ENCODE measurements at regions not wholly inside any gene's neighbourhood (a gene's known extent, or its start where the extent isn't known, plus 50 kb on each side); places are given as distances from the start of the nearest gene placed in this dataset.
"Not testable (repeated sequence)": the region's sequence is repeated elsewhere in the genome, so short reads cannot be mapped to it uniquely, and the experiment has no call there.

GRCh38 chr4:95779447-95779846, 60.4 kb upstream of the PDHA2 start:
- Mint-ChIP-seq H3K27ac (no peak overlapping the region), H3K4me3 (no peak overlapping the region), H3K36me3 (no peaks in the 10 kb centered on the region), H3K27me3 (no peaks in the 10 kb centered on the region), H3K9me3 (peaks cover 6% of the 10 kb centered on the region), H3K4me1 (ENCODE audit: low read depth in 2 of 2) (no peaks in the 10 kb centered on the region)
- DNase-seq (ENCODE audit: low spot score) (no peak), ATAC-seq (no peak)

GRCh38 chr4:95778666-95779065, 61.2 kb upstream of the PDHA2 start:
- Mint-ChIP-seq H3K4me1 (ENCODE audit: low read depth in 2 of 2) (no peaks in the 10 kb centered on the region), H3K27ac (no peak overlapping the region)
- no peak for ATAC-seq

GRCh38 chr4:95770605-95771004, 69.3 kb upstream of the PDHA2 start:
- ATAC-seq; H3K27ac Mint-ChIP-seq; H3K4me3 Mint-ChIP-seq; H3K9me3 Mint-ChIP-seq; H3K27me3 Mint-ChIP-seq; H3K4me1 Mint-ChIP-seq (ENCODE audit: low read depth in 2 of 2); H3K36me3 Mint-ChIP-seq; DNase-seq (ENCODE audit: low spot score): not testable (repeated sequence)

More at GRCh38 chr4:95778666-95779065, 61.2 kb upstream of the PDHA2 start:
- H3K4me3 Mint-ChIP-seq = no peak overlapping the region
- DNase-seq (ENCODE audit: low spot score) = no peak
- no peaks in the 10 kb centered on the region for H3K36me3 Mint-ChIP-seq
- H3K27me3 Mint-ChIP-seq = no peaks in the 10 kb centered on the region
- peaks cover 6% of the 10 kb centered on the region for H3K9me3 Mint-ChIP-seq

- Mint-ChIP-seq H3K9me3 (peaks cover 9% of the 10 kb centered on the region), H3K27me3 (no peaks in the 10 kb centered on the region), H3K36me3 (peaks cover 6% of the 10 kb centered on the region), H3K27ac (no peak overlapping the region), H3K4me1 (ENCODE audit: low read depth in 2 of 2) (no peaks in the 10 kb centered on the region), H3K4me3 (no peak overlapping the region)
- no peak for ATAC-seq
- no peak for DNase-seq (ENCODE audit: low spot score)
Measured at GRCh38 chr4:95764961-95765360, 74.9 kb upstream of the PDHA2 start.

- Mint-ChIP-seq H3K27me3 (no peaks in the 10 kb centered on the region), H3K9me3 (peaks cover 9% of the 10 kb centered on the region), H3K36me3 (peaks cover 6% of the 10 kb centered on the region), H3K27ac (no peak overlapping the region), H3K4me3 (no peak overlapping the region), H3K4me1 (ENCODE audit: low read depth in 2 of 2) (peaks cover 0 to 2% of the 10 kb centered on the region in 2 donors)
- ATAC-seq (no peak), DNase-seq (ENCODE audit: low spot score) (no peak)
Measured at GRCh38 chr4:95761871-95762270, 78.0 kb upstream of the PDHA2 start.

- Mint-ChIP-seq H3K4me1 (ENCODE audit: low read depth in 2 of 2) (peaks cover 0 to 2% of the 10 kb centered on the region in 2 donors), H3K4me3 (no peak overlapping the region), H3K27ac (no peak overlapping the region), H3K9me3 (peaks cover 9% of the 10 kb centered on the region), H3K36me3 (peaks cover 6% of the 10 kb centered on the region), H3K27me3 (no peaks in the 10 kb centered on the region)
- DNase-seq (ENCODE audit: low spot score) (no peak), ATAC-seq (no peak)
Measured at GRCh38 chr4:95761426-95761825, 78.5 kb upstream of the PDHA2 start.

- not testable (repeated sequence) for H3K4me3 Mint-ChIP-seq; H3K27me3 Mint-ChIP-seq; H3K36me3 Mint-ChIP-seq; H3K27ac Mint-ChIP-seq; ATAC-seq; H3K9me3 Mint-ChIP-seq; H3K4me1 Mint-ChIP-seq (ENCODE audit: low read depth in 2 of 2); DNase-seq (ENCODE audit: low spot score)
Measured at GRCh38 chr4:95760646-95761045, 79.2 kb upstream of the PDHA2 start.

- no peak overlapping the region for H3K4me3 Mint-ChIP-seq
- peaks cover 5% of the 10 kb centered on the region for H3K9me3 Mint-ChIP-seq
- peaks cover 5% of the 10 kb centered on the region for H3K36me3 Mint-ChIP-seq
- H3K4me1 Mint-ChIP-seq (ENCODE audit: low read depth in 2 of 2) = peaks cover 0 to 2% of the 10 kb centered on the region in 2 donors
- ATAC-seq (no peak), DNase-seq (ENCODE audit: low spot score) (no peak)
- no peaks in the 10 kb centered on the region for H3K27me3 Mint-ChIP-seq
- H3K27ac Mint-ChIP-seq = peak overlapping the region in 1 of 2 donors; percentile 31
Measured at GRCh38 chr4:95758001-95758400, 81.9 kb upstream of the PDHA2 start.

GRCh38 chr4:95754667-95755066, 85.2 kb upstream of the PDHA2 start:
- no peak overlapping the region for H3K27ac Mint-ChIP-seq
- DNase-seq (ENCODE audit: low spot score) (no peak), ATAC-seq (no peak)
- H3K4me3 Mint-ChIP-seq = no peak overlapping the region
- H3K36me3 Mint-ChIP-seq = peaks cover 7% of the 10 kb centered on the region
- H3K4me1 Mint-ChIP-seq (ENCODE audit: low read depth in 2 of 2) = peaks cover 0 to 2% of the 10 kb centered on the region in 2 donors
- peaks cover 7% of the 10 kb centered on the region for H3K9me3 Mint-ChIP-seq
- H3K27me3 Mint-ChIP-seq = no peaks in the 10 kb centered on the region

GRCh38 chr4:95749204-95749603, 90.7 kb upstream of the PDHA2 start:
- H3K9me3 Mint-ChIP-seq = peaks cover 11% of the 10 kb centered on the region

GRCh38 chr4:95742872-95743271, 97.0 kb upstream of the PDHA2 start:
- DNase-seq (ENCODE audit: low spot score) (no peak), ATAC-seq (no peak)
- H3K27ac Mint-ChIP-seq = no peak overlapping the region
- no peak overlapping the region for H3K4me3 Mint-ChIP-seq
- no peaks in the 10 kb centered on the region for H3K4me1 Mint-ChIP-seq (ENCODE audit: low read depth in 2 of 2)
- H3K9me3 Mint-ChIP-seq = peaks cover 12% of the 10 kb centered on the region
- peaks cover 5% of the 10 kb centered on the region for H3K36me3 Mint-ChIP-seq
- no peaks in the 10 kb centered on the region for H3K27me3 Mint-ChIP-seq

More at GRCh38 chr4:95749204-95749603, 90.7 kb upstream of the PDHA2 start:
- ATAC-seq (no peak), DNase-seq (ENCODE audit: low spot score) (no peak)
- no peaks in the 10 kb centered on the region for H3K4me1 Mint-ChIP-seq (ENCODE audit: low read depth in 2 of 2)
- H3K27me3 Mint-ChIP-seq = no peaks in the 10 kb centered on the region
- H3K27ac Mint-ChIP-seq = no peak overlapping the region
- H3K4me3 Mint-ChIP-seq = no peak overlapping the region
- peaks cover 7% of the 10 kb centered on the region for H3K36me3 Mint-ChIP-seq

GRCh38 chr4:95742179-95742578, 97.7 kb upstream of the PDHA2 start:
- Mint-ChIP-seq H3K36me3 (peaks cover 5% of the 10 kb centered on the region), H3K27ac (no peak overlapping the region), H3K4me1 (ENCODE audit: low read depth in 2 of 2) (no peaks in the 10 kb centered on the region), H3K27me3 (no peaks in the 10 kb centered on the region), H3K4me3 (no peak overlapping the region), H3K9me3 (peaks cover 12% of the 10 kb centered on the region)
- ATAC-seq (no peak), DNase-seq (ENCODE audit: low spot score) (no peak)

- Mint-ChIP-seq H3K27ac (no peak overlapping the region), H3K36me3 (no peaks in the 10 kb centered on the region), H3K9me3 (no peaks in the 10 kb centered on the region), H3K4me3 (no peak overlapping the region), H3K27me3 (no peaks in the 10 kb centered on the region), H3K4me1 (ENCODE audit: low read depth in 2 of 2) (no peaks in the 10 kb centered on the region)
- ATAC-seq = no peak
- no peak for DNase-seq (ENCODE audit: low spot score)
Measured at GRCh38 chr4:95732061-95732460, 107.8 kb upstream of the PDHA2 start.

- H3K4me3 Mint-ChIP-seq = no peak overlapping the region
- H3K27ac Mint-ChIP-seq = no peak overlapping the region
- no peak for DNase-seq (ENCODE audit: low spot score)
- ATAC-seq = no peak
- H3K9me3 Mint-ChIP-seq = no peaks in the 10 kb centered on the region
- H3K4me1 Mint-ChIP-seq (ENCODE audit: low read depth in 2 of 2) = no peaks in the 10 kb centered on the region
- no peaks in the 10 kb centered on the region for H3K36me3 Mint-ChIP-seq
- H3K27me3 Mint-ChIP-seq = no peaks in the 10 kb centered on the region
Measured at GRCh38 chr4:95729596-95729995, 110.3 kb upstream of the PDHA2 start.

- no peaks in the 10 kb centered on the region for H3K36me3 Mint-ChIP-seq
- no peak overlapping the region for H3K27ac Mint-ChIP-seq
- H3K4me1 Mint-ChIP-seq (ENCODE audit: low read depth in 2 of 2) = no peaks in the 10 kb centered on the region
- no peak overlapping the region for H3K4me3 Mint-ChIP-seq
- H3K9me3 Mint-ChIP-seq = no peaks in the 10 kb centered on the region
- no peak for DNase-seq (ENCODE audit: low spot score)
- peak in 1 of 2 donors; percentile 65 for ATAC-seq
- no peaks in the 10 kb centered on the region for H3K27me3 Mint-ChIP-seq
Measured at GRCh38 chr4:95728145-95728544, 111.7 kb upstream of the PDHA2 start.

All from natural killer cell treated with Interleukin-12 subunit alpha and Interleukin-12 subunit beta and Interleukin-15 and Interleukin-18, amount 100 ng/mL, for 72 hours (primary cell).